IMR-90 (cell line): ENCODE measurements at regions not wholly inside any gene's neighbourhood (a gene's known extent, or its start where the extent isn't known, plus 50 kb on each side); places are given as distances from the start of the nearest gene placed in this dataset.

Experiments
- ATAC-seq: fragments of 200-7000 bp; cut with Tn5 transposase; 2 replicates; pipeline ENCODE4 v1.9.1; 2020; ENCODE audit warnings: low read depth, mild to moderate bottlenecking, moderate library complexity
- BruUV-seq: library from RNA; stranded (reverse); fragments of 400-500 nt; replicated peaks from 2 replicates; lab custom pipeline; 2021; lab: Mats Ljungman, UMichigan
- CTCF ChIA-PET: fragments of 300-600 bp; formaldehyde crosslinking; extraction: SDS; loops from one replicate; lab custom pipeline; 2021; ENCODE audit warnings: antibody characterized with exemption; lab: Yijun Ruan, JAX
- POLR2A ChIA-PET: fragments of 300-600 bp; sonication (Branson Sonifier 250); formaldehyde crosslinking; loops from one replicate; lab custom pipeline; 2022; ENCODE audit warnings: antibody characterized with exemption; ENCODE audit not compliant: unreplicated experiment; lab: Charles Lee
- DNase-seq: peaks from one replicate; pipeline ENCODE4 v3.0.0; 2013
- H2AFZ ChIP-seq: replicated peaks from 2 replicates; pipeline ENCODE3; 2013; ENCODE audit warnings: low read length, mild to moderate bottlenecking; ENCODE audit not compliant: poor library complexity
- H2AK5ac ChIP-seq: 2 replicates; pipeline ENCODE4 v1.6.1; 2013; ENCODE audit warnings: low read depth, low read length, inconsistent platforms
- H2AK9ac ChIP-seq: replicated peaks from 2 replicates; pipeline ENCODE3; 2013; ENCODE audit warnings: mild to moderate bottlenecking, low read depth, low read length, moderate library complexity; ENCODE audit not compliant: poor library complexity
- H2BK120ac ChIP-seq: 2 replicates; pipeline ENCODE4 v1.6.1; 2013; ENCODE audit warnings: low read depth, low read length, inconsistent platforms
- H2BK15ac ChIP-seq: 3 replicates; pipeline ENCODE4 v1.6.1; 2013; ENCODE audit warnings: low read depth, low read length, inconsistent platforms
- H2BK20ac ChIP-seq: 2 replicates; pipeline ENCODE4 v1.6.1; 2013; ENCODE audit warnings: low read depth, mild to moderate bottlenecking, inconsistent platforms, low read length, moderate library complexity
- H2BK5ac ChIP-seq: 2 replicates; pipeline ENCODE4 v1.6.1; 2013; ENCODE audit warnings: mild to moderate bottlenecking, low read depth, low read length, inconsistent platforms; ENCODE audit not compliant: poor library complexity, severe bottlenecking
- H3K14ac ChIP-seq: replicated peaks from 2 replicates; pipeline ENCODE4 v1.6.1; 2013; ENCODE audit warnings: low read depth, low read length, inconsistent platforms
- H3K18ac ChIP-seq: 2 replicates; pipeline ENCODE4 v1.6.1; 2013; ENCODE audit warnings: low read depth, low read length, control low read depth
- H3K23ac ChIP-seq: 2 replicates; pipeline ENCODE4 v1.6.1; 2013; ENCODE audit warnings: low read depth, low read length, inconsistent platforms
- H3K27ac ChIP-seq: 2 replicates; pipeline ENCODE4 v1.5.1; 2013; ENCODE audit warnings: mild to moderate bottlenecking, control low read depth, low read length; ENCODE audit not compliant: insufficient read depth
- H3K27me3 ChIP-seq: 2 replicates; pipeline ENCODE4 v1.6.1; 2013; ENCODE audit warnings: low read length; ENCODE audit not compliant: control insufficient read depth, insufficient read depth
- H3K36me3 ChIP-seq: 2 replicates; pipeline ENCODE4 v1.6.1; 2013; ENCODE audit warnings: low read length, mixed read lengths; ENCODE audit not compliant: control insufficient read depth, insufficient read depth
- H3K4ac ChIP-seq: 2 replicates; pipeline ENCODE4 v1.6.1; 2013; ENCODE audit warnings: low read depth, low read length, inconsistent platforms
- H3K4me1 ChIP-seq: 2 replicates; pipeline ENCODE4 v1.6.1; 2013; ENCODE audit warnings: low read length, mixed read lengths; ENCODE audit not compliant: control insufficient read depth, insufficient read depth
- H3K4me2 ChIP-seq: 2 replicates; pipeline ENCODE4 v1.6.1; 2013; ENCODE audit warnings: low read depth, mild to moderate bottlenecking, control low read depth, low read length, moderate library complexity
- H3K4me3 ChIP-seq: 2 replicates; pipeline ENCODE4 v1.5.1; 2013; ENCODE audit warnings: low read depth, mild to moderate bottlenecking, control low read depth, low read length, moderate library complexity; ENCODE audit not compliant: insufficient read depth
- H3K56ac ChIP-seq: 2 replicates; pipeline ENCODE4 v1.6.1; 2013; ENCODE audit warnings: low read length, inconsistent platforms; ENCODE audit not compliant: insufficient read depth; ENCODE audit errors: extremely low read depth
- H3K79me1 ChIP-seq, 2 experiments: 2 replicates each; pipeline ENCODE4 v1.6.1; 2013; ENCODE audit warnings: low read length in 2 of 2, inconsistent platforms in 1 of 2, low read depth in 1 of 2
- H3K9ac ChIP-seq: 2 replicates; pipeline ENCODE4 v1.6.1; 2013; ENCODE audit warnings: low read depth, low read length, control low read depth
- H3K9me1 ChIP-seq: 2 replicates; pipeline ENCODE4 v1.6.1; 2013; ENCODE audit warnings: low read length, inconsistent platforms; ENCODE audit not compliant: insufficient read depth
- H3K9me3 ChIP-seq: 2 replicates; pipeline ENCODE4 v1.6.1; 2013; ENCODE audit warnings: low read length; ENCODE audit not compliant: control insufficient read depth, insufficient read depth
- H4K20me1 ChIP-seq: 2 replicates; pipeline ENCODE4 v1.6.1; 2013; ENCODE audit warnings: low read length, inconsistent platforms; ENCODE audit not compliant: insufficient read depth
- H4K5ac ChIP-seq: 2 replicates; pipeline ENCODE4 v1.6.1; 2013; ENCODE audit warnings: mild to moderate bottlenecking, low read depth, low read length, control low read depth
- H4K8ac ChIP-seq, 2 experiments: 2 replicates each; pipeline ENCODE4 v1.6.1; 2013; ENCODE audit warnings: low read depth in 2 of 2, low read length in 2 of 2, control low read depth in 1 of 2, inconsistent platforms in 1 of 2
- H4K91ac ChIP-seq: 2 replicates; pipeline ENCODE4 v1.6.1; 2013; ENCODE audit warnings: low read depth, low read length, inconsistent platforms; ENCODE audit not compliant: insufficient read depth
- BHLHE40 ChIP-seq: fragments of 150-350 bp; IDR thresholded peaks from 2 replicates; pipeline ENCODE4 v1.6.1; 2016; ENCODE audit warnings: mild to moderate bottlenecking, low read depth, low read length
- CEBPB ChIP-seq: IDR thresholded peaks from 2 replicates; pipeline ENCODE4 v1.6.1; 2012; ENCODE audit warnings: low read depth, low read length, improper control_type of control experiment
- CHD1 ChIP-seq: IDR thresholded peaks from 2 replicates; pipeline ENCODE4 v1.6.1; 2012; ENCODE audit warnings: low read depth, low read length, improper control_type of control experiment
- CTCF ChIP-seq: conservative IDR thresholded peaks from 2 replicates; pipeline ENCODE4 v1.5.1; 2012; ENCODE audit warnings: mild to moderate bottlenecking, low read depth, low read length, improper control_type of control experiment
- ELK1 ChIP-seq: fragments of 150-350 bp; IDR thresholded peaks from 2 replicates; pipeline ENCODE4 v1.6.1; 2016; ENCODE audit warnings: low read depth, mild to moderate bottlenecking, low read length, moderate library complexity, borderline replicate concordance
- FOS ChIP-seq: fragments of 150-350 bp; IDR thresholded peaks from 2 replicates; pipeline ENCODE4 v1.6.1; 2016; ENCODE audit warnings: low read depth, low read length
- MAFK ChIP-seq: IDR thresholded peaks from 2 replicates; pipeline ENCODE4 v1.6.1; 2012; ENCODE audit warnings: low read depth, low read length, improper control_type of control experiment
- MAZ ChIP-seq: IDR thresholded peaks from 2 replicates; pipeline ENCODE4 v1.6.1; 2012; ENCODE audit warnings: low read depth, mild to moderate bottlenecking, low read length, improper control_type of control experiment, moderate library complexity, borderline replicate concordance
- MXI1 ChIP-seq: IDR thresholded peaks from 2 replicates; pipeline ENCODE4 v1.6.1; 2012; ENCODE audit warnings: low read depth, mild to moderate bottlenecking, low read length, moderate library complexity, borderline replicate concordance
- NFE2L2 ChIP-seq: fragments of 150-350 bp; IDR thresholded peaks from 2 replicates; pipeline ENCODE4 v1.6.1; 2016; ENCODE audit warnings: low read depth, mild to moderate bottlenecking, low read length
- POLR2A ChIP-seq: IDR thresholded peaks from 2 replicates; pipeline ENCODE4 v1.6.1; 2012; ENCODE audit warnings: mild to moderate bottlenecking, low read depth, low read length
- RAD21 ChIP-seq: IDR thresholded peaks from 2 replicates; pipeline ENCODE4 v1.6.1; 2012; ENCODE audit warnings: low read length, improper control_type of control experiment
- RCOR1 ChIP-seq: IDR thresholded peaks from 2 replicates; pipeline ENCODE4 v1.6.1; 2012; ENCODE audit warnings: mild to moderate bottlenecking, low read length, improper control_type of control experiment; ENCODE audit not compliant: insufficient replicate concordance
- RFX5 ChIP-seq: IDR thresholded peaks from 2 replicates; pipeline ENCODE4 v1.8.0; 2012; ENCODE audit warnings: low read depth, mild to moderate bottlenecking, low read length, moderate library complexity
- SMC3 ChIP-seq: fragments of 150-350 bp; IDR thresholded peaks from 2 replicates; pipeline ENCODE4 v1.6.1; 2016; ENCODE audit warnings: low read depth, mild to moderate bottlenecking, antibody characterized with exemption, low read length, moderate library complexity
- USF2 ChIP-seq: fragments of 150-350 bp; IDR thresholded peaks from 2 replicates; pipeline ENCODE4 v1.6.1; 2017; ENCODE audit warnings: mild to moderate bottlenecking, antibody characterized with exemption, low read length, low read depth
- WGBS, 2 experiments: methylation state at CpG; one replicate each; pipeline versions ENCODE4 v1.1.5 to v1.1.7; 2013; ENCODE audit warnings: missing lambda C conversion rate in 2 of 2; ENCODE audit not compliant: insufficient read length in 1 of 2; ENCODE audit errors: extremely low coverage in 2 of 2; 5-methylcytosine and 5-hydroxymethylcytosine counted together
- dilution Hi-C: fragments of 300-500 bp; cut with HindIII; formaldehyde crosslinking; loops from one replicate; pipeline ENCODE4 v1.14.3; 2018; ENCODE audit warnings: low sequenced_read_pairs; ENCODE audit not compliant: unreplicated experiment
- in situ Hi-C: fragments of 300-500 bp; cut with MboI; formaldehyde crosslinking; loops from 3 replicates; pipeline ENCODE4 v1.14.3; 2019; ENCODE audit warnings: low sequenced_read_pairs, inconsistent platforms, mixed read lengths
- intact Hi-C: fragments of 100-400 bp; cut with micrococcal nuclease; formaldehyde crosslinking; loops from 2 replicates; pipeline ENCODE4 v1.10.0; 2022

- H3K4me3 ChIP-seq, result no peak overlapping the region
- H2AK9ac ChIP-seq, result no peak overlapping the region
- H3K9ac ChIP-seq, result no peak overlapping the region
- H3K27me3 ChIP-seq, result no peaks in the 10 kb centered on the region
- no peak for ATAC-seq
- H2BK20ac ChIP-seq, result no peak overlapping the region
- H4K91ac ChIP-seq, result no peak overlapping the region
- no TSS peak for BruUV-seq
- no peak overlapping the region for H3K27ac ChIP-seq
- H4K8ac ChIP-seq, result no peak overlapping the region
- TF ChIP-seq MXI1, result no peak
- no peak for TF ChIP-seq RAD21
- no peak for TF ChIP-seq RFX5
- TF ChIP-seq POLR2A, result no peak
- no peak for TF ChIP-seq RCOR1
- no peak for TF ChIP-seq FOS
- no peak for TF ChIP-seq NFE2L2
- TF ChIP-seq ELK1, result no peak
- no peak for TF ChIP-seq SMC3
- TF ChIP-seq USF2, result no peak
- TF ChIP-seq BHLHE40, result no peak
- TF ChIP-seq CEBPB, result no peak
- no peak for TF ChIP-seq CTCF
- no peak for TF ChIP-seq MAZ
- no peak for TF ChIP-seq CHD1
- TF ChIP-seq MAFK, result no peak
- intact Hi-C loops (no loop called here), dilution Hi-C loops (no loop called here), in situ Hi-C loops (no loop called here)
- H2BK15ac ChIP-seq, result no peak overlapping the region
- CTCF ChIA-PET, result no interaction called here
- no peaks in the 10 kb centered on the region for H3K79me1 ChIP-seq
- no peak overlapping the region for H3K4me2 ChIP-seq
- WGBS, 2 experiments, result no CpG with 5 or more reads among the region's 2 CpGs
- H3K36me3 ChIP-seq, result no peaks in the 10 kb centered on the region
- no peak for DNase-seq
- no peaks in the 10 kb centered on the region for H3K4me1 ChIP-seq
- H2BK120ac ChIP-seq, result no peak overlapping the region
- no peaks in the 10 kb centered on the region for H3K9me1 ChIP-seq
- no peaks in the 10 kb centered on the region for H4K20me1 ChIP-seq
- H3K56ac ChIP-seq, result no peak overlapping the region
- no peak overlapping the region for H2AK5ac ChIP-seq
- no peak overlapping the region for H4K5ac ChIP-seq
- H2AFZ ChIP-seq, result no peak overlapping the region
- no peak overlapping the region for H2BK5ac ChIP-seq
- no peak overlapping the region for H3K23ac ChIP-seq
- no peak overlapping the region for H3K4ac ChIP-seq
- POLR2A ChIA-PET, result no interaction called here
- no peak overlapping the region for H3K18ac ChIP-seq
- peaks cover 3% of the 10 kb centered on the region for H3K9me3 ChIP-seq
- H3K14ac ChIP-seq, result no peak overlapping the region
Measured at GRCh38 chr7:86262781-86263180, 380.9 kb upstream of the GRM3 start.
